HUDEP-2 (cell line): ENCODE measurements at regions not wholly inside any gene's neighbourhood (a gene's known extent, or its start where the extent isn't known, plus 50 kb on each side); places are given as distances from the start of the nearest gene placed in this dataset.

Source experiments
- DNase-seq, 76 experiments: peaks; one replicate each; lab custom pipeline; 2025; ENCODE audit not compliant: unreplicated experiment in 76 of 76; lab: John Stamatoyannopoulos, UW

GRCh38 chr5:9710069-9710468 lies 79.9 kb upstream of the TAS2R1 start:
- no peak for DNase-seq

GRCh38 chr5:9707732-9708462 lies 77.7 kb upstream of the TAS2R1 start:
- no peak for DNase-seq

GRCh38 chr5:9699681-9700080 lies 69.5 kb upstream of the TAS2R1 start:
- DNase-seq = no peak

- no peak for DNase-seq
Measured at GRCh38 chr5:9698841-9699240, 68.7 kb upstream of the TAS2R1 start.

GRCh38 chr5:9698125-9698826 lies 68.1 kb upstream of the TAS2R1 start:
- DNase-seq = no peak

GRCh38 chr5:9692576-9692975 lies 62.4 kb upstream of the TAS2R1 start:
- DNase-seq = no peak

- DNase-seq = no peak
Measured at GRCh38 chr5:9691261-9691660, 61.1 kb upstream of the TAS2R1 start.

- no peak for DNase-seq
Measured at GRCh38 chr5:9690751-9691150, 60.6 kb upstream of the TAS2R1 start.

- DNase-seq = no peak
Measured at GRCh38 chr5:9686216-9686615, 56.1 kb upstream of the TAS2R1 start.

- no peak for DNase-seq
Measured at GRCh38 chr5:9681706-9682105, 51.6 kb upstream of the TAS2R1 start.
